K562 (cell line): ENCODE measurements at regions not wholly inside any gene's neighbourhood (a gene's known extent, or its start where the extent isn't known, plus 50 kb on each side); places are given as distances from the start of the nearest gene placed in this dataset.
"Not testable (repeated sequence)": the region's sequence is repeated elsewhere in the genome, so short reads cannot be mapped to it uniquely, and the experiment has no call there.

Source experiments
- CEBPB ChIP-seq: fragments of 450-650 bp; IDR thresholded peaks from 2 replicates; pipeline ENCODE4 v1.6.1; 2016; ENCODE audit warnings: missing genetic modification characterization, missing compliant biosample characterization
- CTCF ChIP-seq, 3 experiments: IDR thresholded peaks in 2 of 3; conservative IDR thresholded peaks in 1 of 3; 2 replicates each; pipeline ENCODE4 v1.5.1; 2011 to 2012; ENCODE audit warnings: low read length in 3 of 3, mild to moderate bottlenecking in 3 of 3, control low read depth in 2 of 3, improper control_type of control experiment in 1 of 3, inconsistent platforms in 1 of 3, low read depth in 1 of 3, mixed read lengths in 1 of 3, moderate library complexity in 1 of 3; ENCODE audit not compliant: insufficient read depth in 2 of 3
- E2F1 ChIP-seq: sonication (generic); formaldehyde crosslinking; IDR thresholded peaks from 2 replicates; pipeline ENCODE4 v1.8.1; 2023; ENCODE audit warnings: mild to moderate bottlenecking, missing genetic modification reagents, moderate library complexity
- E2F8 ChIP-seq: fragments of 450-650 bp; IDR thresholded peaks from 2 replicates; pipeline ENCODE4 v1.7.1; 2018; ENCODE audit warnings: mild to moderate bottlenecking, low read depth; ENCODE audit not compliant: partially characterized antibody
- GABPA ChIP-seq: fragments of 200-800 bp; sonication (Bioruptor generic); conservative IDR thresholded peaks from 2 replicates; pipeline ENCODE4 v1.6.1; 2016; ENCODE audit warnings: low read depth, missing genetic modification characterization, missing compliant biosample characterization
- HINFP ChIP-seq: fragments of 450-650 bp; conservative IDR thresholded peaks from 2 replicates; pipeline ENCODE4 v1.6.1; 2016; ENCODE audit warnings: missing genetic modification characterization, low read depth, mild to moderate bottlenecking, control low read depth, missing compliant biosample characterization
- MXI1 ChIP-seq: IDR thresholded peaks from 2 replicates; pipeline ENCODE4 v1.6.1; 2011; ENCODE audit warnings: low read depth, mild to moderate bottlenecking, improper control_type of control experiment, low read length
- PCBP2 ChIP-seq: fragments of 200-400 bp; formaldehyde crosslinking; IDR thresholded peaks from 2 replicates; pipeline ENCODE4 v1.6.1; 2018; ENCODE audit warnings: low read length, low read depth, mild to moderate bottlenecking, moderate library complexity; ENCODE audit not compliant: poor library complexity, severe bottlenecking
- POLR2A ChIP-seq: fragments of 450-650 bp; conservative IDR thresholded peaks from 2 replicates; pipeline ENCODE4 v1.6.1; 2016
- POLR2AphosphoS5 ChIP-seq: IDR thresholded peaks from 2 replicates; pipeline ENCODE4 v1.6.1; 2011; ENCODE audit warnings: mild to moderate bottlenecking, low read depth, low read length, moderate library complexity; ENCODE audit not compliant: control insufficient read depth, insufficient read depth
- SIX5 ChIP-seq, 2 experiments: IDR thresholded peaks; 2 replicates each; pipeline ENCODE4 v1.6.1; 2011; ENCODE audit warnings: low read length in 2 of 2, borderline replicate concordance in 1 of 2, low read depth in 1 of 2, mild to moderate bottlenecking in 1 of 2, moderate library complexity in 1 of 2; ENCODE audit not compliant: insufficient read depth in 1 of 2

- TF ChIP-seq CEBPB; CTCF (IDR thresholded peaks at IDR 0.05 in 2 of 3, conservative IDR thresholded peaks at IDR 0.05 in 1 of 3; ENCODE audit: insufficient read depth in 2 of 3, low read depth in 1 of 3, low read length in 3 of 3); SIX5 (IDR thresholded peaks at IDR 0.05; ENCODE audit: borderline replicate concordance in 1 of 2, insufficient read depth in 1 of 2, low read depth in 1 of 2, low read length in 2 of 2); POLR2AphosphoS5; PCBP2; MXI1; E2F8; GABPA; HINFP (tag); POLR2A; E2F1 (CRISPR knock-in tag): not testable (repeated sequence)
Observed at GRCh38 chr21:35516292-35516691, 467.2 kb upstream of the RUNX1 start.
